ENCODE measurements at regions not wholly inside any gene's neighbourhood (a gene's known extent, or its start where the extent isn't known, plus 50 kb on each side); places are given as distances from the start of the nearest gene placed in this dataset.

GRCh38 chr6:102501615-102502014 lies 1108.1 kb downstream of the GRIK2 start:
- Histone ChIP-seq H2AFZ (ENCODE audit: low read length) (no peak overlapping the region), H3K4me3 (ENCODE audit: low read length) (no peak overlapping the region), H3K9me2 (replicated peaks; ENCODE audit: low read length) (no peaks in the 10 kb centered on the region), H3K9ac (ENCODE audit: low read length) (no peak overlapping the region), H4K20me1 (ENCODE audit: low read length) (no peaks in the 10 kb centered on the region), H3K27me3 (ENCODE audit: low read length) (no peaks in the 10 kb centered on the region), H3K4me2 (ENCODE audit: low read length) (no peak overlapping the region), H3K27ac (ENCODE audit: low read length) (no peak overlapping the region), H3F3A (ENCODE audit: low read length, unreplicated experiment) (no peaks in the 10 kb centered on the region), H3K4me1 (ENCODE audit: insufficient read depth, low read length) (no peaks in the 10 kb centered on the region), H3K9me3 (ENCODE audit: low read length) (no peaks in the 10 kb centered on the region), H3K36me3 (ENCODE audit: low read depth, low read length) (no peaks in the 10 kb centered on the region), H3K79me2 (ENCODE audit: low read length) (no peaks in the 10 kb centered on the region)
- ChIA-PET POLR2A (ENCODE audit: unreplicated experiment) (no interaction called here), CTCF (no interaction called here)
- intact Hi-C loops (cut with micrococcal nuclease), result no loop called here
- no TSS peak for BruUV-seq (replicated peaks)
- DNase-seq, result no peak
- ATAC-seq, result no peak
- TF ChIP-seq EZH2phosphoT487 (IDR thresholded peaks at IDR 0.05; ENCODE audit: borderline replicate concordance, low read length) (no peak), EZH2 (IDR thresholded peaks at IDR 0.05; ENCODE audit: low read length, unreplicated experiment) (no peak), CTCF (conservative IDR thresholded peaks at IDR 0.05; ENCODE audit: low read depth, low read length) (no peak)

GRCh38 chr6:102494808-102495207 lies 1101.3 kb downstream of the GRIK2 start:
- Histone ChIP-seq H2AFZ (ENCODE audit: low read length) (no peak overlapping the region), H3K9me3 (ENCODE audit: low read length) (no peaks in the 10 kb centered on the region), H3F3A (ENCODE audit: low read length, unreplicated experiment) (no peaks in the 10 kb centered on the region), H3K27ac (ENCODE audit: low read length) (no peak overlapping the region), H4K20me1 (ENCODE audit: low read length) (no peaks in the 10 kb centered on the region), H3K4me3 (ENCODE audit: low read length) (no peak overlapping the region), H3K9me2 (replicated peaks; ENCODE audit: low read length) (no peaks in the 10 kb centered on the region), H3K79me2 (ENCODE audit: low read length) (no peaks in the 10 kb centered on the region), H3K36me3 (ENCODE audit: low read depth, low read length) (no peaks in the 10 kb centered on the region), H3K4me2 (ENCODE audit: low read length) (no peak overlapping the region), H3K4me1 (ENCODE audit: insufficient read depth, low read length) (peaks cover under 1% of the 10 kb centered on the region; the same call in 1 of the 2 replicates), H3K9ac (ENCODE audit: low read length) (no peak overlapping the region), H3K27me3 (ENCODE audit: low read length) (no peaks in the 10 kb centered on the region)
- ChIA-PET CTCF (no interaction called here), POLR2A (ENCODE audit: unreplicated experiment) (no interaction called here)
- TF ChIP-seq CTCF (conservative IDR thresholded peaks at IDR 0.05; ENCODE audit: low read depth, low read length) (no peak), EZH2 (IDR thresholded peaks at IDR 0.05; ENCODE audit: low read length, unreplicated experiment) (no peak), EZH2phosphoT487 (IDR thresholded peaks at IDR 0.05; ENCODE audit: borderline replicate concordance, low read length) (no peak)
- no peak for DNase-seq
- intact Hi-C loops (cut with micrococcal nuclease), result no loop called here
- no peak for ATAC-seq
- BruUV-seq (replicated peaks), result no TSS peak

GRCh38 chr6:102493485-102493884 lies 1100.0 kb downstream of the GRIK2 start:
- peaks cover 11% of the 10 kb centered on the region for H3K4me1 ChIP-seq (ENCODE audit: insufficient read depth, low read length)
- no peak for TF ChIP-seq CTCF (conservative IDR thresholded peaks at IDR 0.05; ENCODE audit: low read depth, low read length)
- no peak for TF ChIP-seq EZH2phosphoT487 (IDR thresholded peaks at IDR 0.05; ENCODE audit: borderline replicate concordance, low read length)
- no peak for TF ChIP-seq EZH2 (IDR thresholded peaks at IDR 0.05; ENCODE audit: low read length, unreplicated experiment)
- no peaks in the 10 kb centered on the region for H4K20me1 ChIP-seq (ENCODE audit: low read length)
- H3K27ac ChIP-seq (ENCODE audit: low read length), result no peak overlapping the region
- H3K9me2 ChIP-seq (replicated peaks; ENCODE audit: low read length), result no peaks in the 10 kb centered on the region
- no peak for DNase-seq
- ATAC-seq, result no peak
- H3K4me2 ChIP-seq (ENCODE audit: low read length), result no peak overlapping the region
- H3K27me3 ChIP-seq (ENCODE audit: low read length), result no peaks in the 10 kb centered on the region
- no peak overlapping the region for H3K4me3 ChIP-seq (ENCODE audit: low read length)
- BruUV-seq (replicated peaks), result no TSS peak
- intact Hi-C loops (cut with micrococcal nuclease), result no loop called here
- H2AFZ ChIP-seq (ENCODE audit: low read length), result no peak overlapping the region
- H3K36me3 ChIP-seq (ENCODE audit: low read depth, low read length), result no peaks in the 10 kb centered on the region
- no peaks in the 10 kb centered on the region for H3K79me2 ChIP-seq (ENCODE audit: low read length)
- H3F3A ChIP-seq (ENCODE audit: low read length, unreplicated experiment), result no peaks in the 10 kb centered on the region
- CTCF ChIA-PET, result no interaction called here
- no peak overlapping the region for H3K9ac ChIP-seq (ENCODE audit: low read length)
- no peaks in the 10 kb centered on the region for H3K9me3 ChIP-seq (ENCODE audit: low read length)
- POLR2A ChIA-PET (ENCODE audit: unreplicated experiment), result no interaction called here

Data from PC-3 (cell line).